ENCODE measurements at regions not wholly inside any gene's neighbourhood (a gene's known extent, or its start where the extent isn't known, plus 50 kb on each side); places are given as distances from the start of the nearest gene placed in this dataset.

- TF ChIP-seq CTCF (IDR thresholded peaks at IDR 0.05; ENCODE audit: low read length) = no peak
- no peak for TF ChIP-seq EZH2 (IDR thresholded peaks at IDR 0.05; ENCODE audit: borderline replicate concordance, low read length)
Observed at GRCh38 chr20:50427719-50428083, 82.5 kb upstream of the PTPN1 start.
